ENCODE measurements at regions not wholly inside any gene's neighbourhood (a gene's known extent, or its start where the extent isn't known, plus 50 kb on each side); places are given as distances from the start of the nearest gene placed in this dataset.

DNA sequence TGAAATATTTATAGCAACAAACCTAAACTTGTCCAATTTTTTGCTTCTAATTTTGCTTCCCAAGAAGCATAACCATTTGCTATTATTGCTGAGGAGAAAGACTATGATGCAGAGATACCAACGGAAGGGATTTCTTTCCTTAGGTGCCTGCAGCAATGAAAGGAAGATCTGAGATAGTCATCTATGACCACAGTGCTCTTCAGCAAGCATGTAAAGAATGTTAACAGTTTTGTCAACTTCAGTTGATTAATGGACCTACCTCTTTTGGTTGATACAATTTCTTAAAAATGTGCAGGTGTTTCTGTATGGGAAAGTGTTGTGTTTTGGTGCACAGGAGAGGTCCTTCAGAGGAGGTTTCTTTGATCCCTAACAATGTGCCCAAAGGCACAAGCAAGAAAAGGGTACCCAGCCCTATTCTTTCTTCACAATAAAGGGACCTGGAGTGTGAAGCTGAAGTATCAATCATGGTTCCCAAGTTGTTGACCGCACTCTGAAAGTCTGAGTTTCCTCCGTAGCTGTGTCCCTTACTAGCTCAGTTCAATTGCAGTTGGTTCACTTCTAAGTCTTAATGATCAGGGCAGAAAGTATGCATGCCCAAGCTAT lies 307.7 kb upstream of the KCNH8 start:
- intact Hi-C loops (cut with DNase I), result no loop called here

DNA sequence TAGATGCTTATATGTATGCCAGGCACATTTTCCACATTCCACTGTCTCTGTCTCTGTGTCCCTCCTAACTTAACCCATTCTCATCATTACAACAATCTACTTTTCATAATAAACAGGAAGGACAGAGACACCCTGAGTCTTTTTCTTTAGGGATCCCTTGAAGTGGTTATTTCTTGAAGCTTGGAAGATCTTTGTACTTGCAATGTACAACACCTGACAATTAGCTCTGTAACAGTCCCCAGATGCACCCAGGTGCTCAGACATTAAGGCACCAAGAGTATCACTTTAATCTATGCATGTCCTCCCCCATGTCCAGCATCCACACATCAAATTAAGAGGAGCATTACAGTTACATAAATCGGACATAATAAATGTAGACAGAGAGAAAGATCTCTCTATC lies 309.6 kb upstream of the KCNH8 start:
- H3K4me1 ChIP-seq, result no peaks in the 10 kb centered on the region
- H3K9me3 ChIP-seq, result no peaks in the 10 kb centered on the region
- no peak overlapping the region for H3K27ac ChIP-seq
- no peaks in the 10 kb centered on the region for H3K36me3 ChIP-seq
- intact Hi-C loops (cut with DNase I), result no loop called here
- no peak overlapping the region for H3K4me3 ChIP-seq
- TF ChIP-seq POLR2A (IDR thresholded peaks at IDR 0.05) (no peak), POLR2AphosphoS5 (IDR thresholded peaks at IDR 0.05; ENCODE audit: insufficient read depth in 1 of 2, low read depth in 1 of 2) (no peak)
- TF ChIP-seq, protein P1, sequence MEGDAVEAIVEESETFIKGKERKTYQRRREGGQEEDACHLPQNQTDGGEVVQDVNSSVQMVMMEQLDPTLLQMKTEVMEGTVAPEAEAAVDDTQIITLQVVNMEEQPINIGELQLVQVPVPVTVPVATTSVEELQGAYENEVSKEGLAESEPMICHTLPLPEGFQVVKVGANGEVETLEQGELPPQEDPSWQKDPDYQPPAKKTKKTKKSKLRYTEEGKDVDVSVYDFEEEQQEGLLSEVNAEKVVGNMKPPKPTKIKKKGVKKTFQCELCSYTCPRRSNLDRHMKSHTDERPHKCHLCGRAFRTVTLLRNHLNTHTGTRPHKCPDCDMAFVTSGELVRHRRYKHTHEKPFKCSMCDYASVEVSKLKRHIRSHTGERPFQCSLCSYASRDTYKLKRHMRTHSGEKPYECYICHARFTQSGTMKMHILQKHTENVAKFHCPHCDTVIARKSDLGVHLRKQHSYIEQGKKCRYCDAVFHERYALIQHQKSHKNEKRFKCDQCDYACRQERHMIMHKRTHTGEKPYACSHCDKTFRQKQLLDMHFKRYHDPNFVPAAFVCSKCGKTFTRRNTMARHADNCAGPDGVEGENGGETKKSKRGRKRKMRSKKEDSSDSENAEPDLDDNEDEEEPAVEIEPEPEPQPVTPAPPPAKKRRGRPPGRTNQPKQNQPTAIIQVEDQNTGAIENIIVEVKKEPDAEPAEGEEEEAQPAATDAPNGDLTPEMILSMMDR (IDR thresholded peaks at IDR 0.05), result no peak
- no peak for DNase-seq (ENCODE audit: extremely low spot score in 2 of 2)
- H3K27me3 ChIP-seq, result no peaks in the 10 kb centered on the region

More for the DNA sequence above, 307.7 kb upstream of the KCNH8 start:
- H3K36me3 ChIP-seq, result no peaks in the 10 kb centered on the region
- H3K4me3 ChIP-seq, result no peak overlapping the region
- no peak overlapping the region for H3K27ac ChIP-seq
- no peak for DNase-seq (ENCODE audit: extremely low spot score in 2 of 2)
- no peak for TF ChIP-seq POLR2AphosphoS5 (IDR thresholded peaks at IDR 0.05; ENCODE audit: insufficient read depth in 1 of 2, low read depth in 1 of 2)
- TF ChIP-seq POLR2A (IDR thresholded peaks at IDR 0.05), result no peak
- no peaks in the 10 kb centered on the region for H3K4me1 ChIP-seq
- no peaks in the 10 kb centered on the region for H3K9me3 ChIP-seq
- H3K27me3 ChIP-seq, result no peaks in the 10 kb centered on the region

DNA sequence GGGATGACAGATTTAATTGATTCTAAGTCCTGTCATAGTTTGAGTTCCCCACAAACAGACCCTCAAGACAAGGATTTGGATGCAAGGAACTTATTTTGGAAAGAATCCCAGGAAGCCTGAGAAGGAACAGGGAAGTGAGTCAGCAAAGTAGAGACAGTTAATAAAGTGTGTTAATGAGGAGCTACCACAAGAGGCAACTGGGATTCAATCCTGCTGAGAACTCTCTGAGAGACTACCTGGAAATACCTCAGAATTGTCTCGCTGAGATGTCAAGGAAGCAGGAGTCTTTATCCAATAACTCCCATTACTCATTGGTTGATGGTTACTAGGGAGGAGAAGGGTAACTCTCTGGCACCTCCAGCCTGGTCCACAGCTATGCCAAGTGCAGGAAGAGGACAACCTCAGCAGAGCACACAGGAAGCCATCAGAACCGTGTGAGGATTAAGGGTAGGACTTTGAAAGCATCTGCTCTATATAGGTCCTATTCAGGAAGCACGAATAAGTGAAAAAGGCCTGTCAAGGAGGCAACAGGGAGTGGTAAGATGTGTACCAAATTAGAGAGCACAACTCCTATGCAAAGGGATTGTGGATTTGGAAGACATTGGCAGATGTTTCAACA lies 311.1 kb upstream of the KCNH8 start:
- DNase-seq (ENCODE audit: extremely low spot score in 2 of 2), result no peak
- TF ChIP-seq, protein P1 (IDR thresholded peaks at IDR 0.05), result no peak
- no peak for TF ChIP-seq POLR2AphosphoS5 (IDR thresholded peaks at IDR 0.05; ENCODE audit: insufficient read depth in 1 of 2, low read depth in 1 of 2)
- TF ChIP-seq POLR2A (IDR thresholded peaks at IDR 0.05), result no peak
- intact Hi-C loops (cut with DNase I), result no loop called here
- Histone ChIP-seq H3K4me1 (no peaks in the 10 kb centered on the region), H3K27ac (no peak overlapping the region), H3K27me3 (no peaks in the 10 kb centered on the region), H3K4me3 (no peak overlapping the region), H3K9me3 (no peaks in the 10 kb centered on the region), H3K36me3 (no peaks in the 10 kb centered on the region)

DNA sequence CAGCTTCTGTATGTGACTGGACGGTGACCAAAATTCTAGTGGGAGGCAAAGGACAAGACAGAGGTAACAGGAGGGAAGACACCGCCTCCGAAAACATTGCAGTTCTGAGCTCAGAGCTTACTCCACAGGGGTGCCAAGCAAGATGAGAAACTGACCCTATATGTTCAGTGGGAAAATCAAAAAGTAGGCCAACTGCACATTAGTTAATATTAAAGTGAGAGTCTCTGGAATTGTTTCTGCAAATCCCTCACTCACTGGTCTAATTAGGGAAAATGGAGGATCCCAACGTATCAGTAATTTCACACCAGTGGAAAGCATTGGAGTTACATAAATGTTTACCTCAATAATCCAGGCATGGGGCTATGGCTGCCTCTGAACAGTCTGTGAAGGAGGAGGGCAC lies 313.3 kb upstream of the KCNH8 start:
- TF ChIP-seq, protein P1 (IDR thresholded peaks at IDR 0.05), result no peak
- TF ChIP-seq POLR2A (IDR thresholded peaks at IDR 0.05), result no peak
- TF ChIP-seq POLR2AphosphoS5 (IDR thresholded peaks at IDR 0.05; ENCODE audit: insufficient read depth in 1 of 2, low read depth in 1 of 2), result no peak
- Histone ChIP-seq H3K4me1 (no peaks in the 10 kb centered on the region), H3K27ac (no peak overlapping the region), H3K36me3 (no peaks in the 10 kb centered on the region), H3K27me3 (no peaks in the 10 kb centered on the region), H3K4me3 (no peak overlapping the region), H3K9me3 (no peaks in the 10 kb centered on the region)
- DNase-seq (ENCODE audit: extremely low spot score in 2 of 2), result no peak
- intact Hi-C loops (cut with DNase I), result no loop called here

DNA sequence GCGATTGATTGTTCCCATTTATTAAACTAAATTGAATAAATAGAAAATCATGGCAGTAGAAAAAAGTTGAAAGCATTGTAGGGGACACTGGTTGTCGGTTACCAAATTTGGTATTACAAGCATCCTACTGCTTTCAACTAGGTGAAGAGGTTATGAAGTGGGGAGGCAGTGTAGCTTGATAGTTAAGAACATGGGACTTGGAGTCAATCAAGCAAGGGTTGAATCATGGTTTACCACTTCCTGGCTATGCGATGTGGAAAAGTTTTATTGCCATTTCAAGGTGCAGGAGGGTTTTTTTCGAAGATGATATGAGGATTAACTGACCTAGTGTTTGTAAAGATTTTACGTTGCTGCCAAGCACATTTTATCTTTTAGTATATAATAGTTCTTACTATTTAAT lies 318.2 kb upstream of the KCNH8 start:
- Histone ChIP-seq H3K4me1 (no peaks in the 10 kb centered on the region), H3K27me3 (no peaks in the 10 kb centered on the region), H3K4me3 (no peak overlapping the region), H3K27ac (no peak overlapping the region), H3K9me3 (no peaks in the 10 kb centered on the region), H3K36me3 (no peaks in the 10 kb centered on the region)
- DNase-seq (ENCODE audit: extremely low spot score in 2 of 2), result no peak
- TF ChIP-seq, protein P1 (IDR thresholded peaks at IDR 0.05), result no peak
- no peak for TF ChIP-seq POLR2A (IDR thresholded peaks at IDR 0.05)
- TF ChIP-seq POLR2AphosphoS5 (IDR thresholded peaks at IDR 0.05; ENCODE audit: insufficient read depth in 1 of 2, low read depth in 1 of 2), result no peak
- intact Hi-C loops (cut with DNase I), result no loop called here

Data from vagina (tissue), 2 donors.